ENCODE measurements at regions not wholly inside any gene's neighbourhood (a gene's known extent, or its start where the extent isn't known, plus 50 kb on each side); places are given as distances from the start of the nearest gene placed in this dataset.

GRCh38 chr3:144470666-144471065 is 499.0 kb downstream of the DIPK2A start:
- no peak for TF ChIP-seq CTCF (conservative IDR thresholded peaks at IDR 0.05)
- no peak for TF ChIP-seq EZH2 (IDR thresholded peaks at IDR 0.05; ENCODE audit: low read depth)

All from PC-9 (cell line).